Loucy (cell line): ENCODE measurements at regions not wholly inside any gene's neighbourhood (a gene's known extent, or its start where the extent isn't known, plus 50 kb on each side); places are given as distances from the start of the nearest gene placed in this dataset.

Experiments
- EZH2phosphoT487 ChIP-seq: fragments of 200-600 bp; IDR thresholded peaks from 2 replicates; pipeline ENCODE4 v1.6.1; 2018; ENCODE audit warnings: antibody characterized with exemption, mild to moderate bottlenecking, moderate library complexity, borderline replicate concordance
- TF ChIP-seq, protein P1 (sequence below): fragments of 200-600 bp; sonication (generic); conservative IDR thresholded peaks from 2 replicates; pipeline ENCODE4 v1.5.1; 2014; ENCODE audit warnings: mild to moderate bottlenecking, antibody characterized with exemption, low read length

GRCh38 chr2:242065426-242065825 is 195.9 kb downstream of the RTP5 start:
- TF ChIP-seq, protein P1, sequence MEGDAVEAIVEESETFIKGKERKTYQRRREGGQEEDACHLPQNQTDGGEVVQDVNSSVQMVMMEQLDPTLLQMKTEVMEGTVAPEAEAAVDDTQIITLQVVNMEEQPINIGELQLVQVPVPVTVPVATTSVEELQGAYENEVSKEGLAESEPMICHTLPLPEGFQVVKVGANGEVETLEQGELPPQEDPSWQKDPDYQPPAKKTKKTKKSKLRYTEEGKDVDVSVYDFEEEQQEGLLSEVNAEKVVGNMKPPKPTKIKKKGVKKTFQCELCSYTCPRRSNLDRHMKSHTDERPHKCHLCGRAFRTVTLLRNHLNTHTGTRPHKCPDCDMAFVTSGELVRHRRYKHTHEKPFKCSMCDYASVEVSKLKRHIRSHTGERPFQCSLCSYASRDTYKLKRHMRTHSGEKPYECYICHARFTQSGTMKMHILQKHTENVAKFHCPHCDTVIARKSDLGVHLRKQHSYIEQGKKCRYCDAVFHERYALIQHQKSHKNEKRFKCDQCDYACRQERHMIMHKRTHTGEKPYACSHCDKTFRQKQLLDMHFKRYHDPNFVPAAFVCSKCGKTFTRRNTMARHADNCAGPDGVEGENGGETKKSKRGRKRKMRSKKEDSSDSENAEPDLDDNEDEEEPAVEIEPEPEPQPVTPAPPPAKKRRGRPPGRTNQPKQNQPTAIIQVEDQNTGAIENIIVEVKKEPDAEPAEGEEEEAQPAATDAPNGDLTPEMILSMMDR = no peak
- no peak for TF ChIP-seq EZH2phosphoT487
